HG02870 (cell line): ENCODE measurements at regions not wholly inside any gene's neighbourhood (a gene's known extent, or its start where the extent isn't known, plus 50 kb on each side); places are given as distances from the start of the nearest gene placed in this dataset.
"Not testable (repeated sequence)": the region's sequence is repeated elsewhere in the genome, so short reads cannot be mapped to it uniquely, and the experiment has no call there.

Experiments used
- ATAC-seq: cut with Tn5 transposase; IDR thresholded peaks from one replicate; pipeline ENCODE4 v1.9.1; 2021; ENCODE audit warnings: mild to moderate bottlenecking, moderate library complexity; ENCODE audit not compliant: unreplicated experiment

DNA sequence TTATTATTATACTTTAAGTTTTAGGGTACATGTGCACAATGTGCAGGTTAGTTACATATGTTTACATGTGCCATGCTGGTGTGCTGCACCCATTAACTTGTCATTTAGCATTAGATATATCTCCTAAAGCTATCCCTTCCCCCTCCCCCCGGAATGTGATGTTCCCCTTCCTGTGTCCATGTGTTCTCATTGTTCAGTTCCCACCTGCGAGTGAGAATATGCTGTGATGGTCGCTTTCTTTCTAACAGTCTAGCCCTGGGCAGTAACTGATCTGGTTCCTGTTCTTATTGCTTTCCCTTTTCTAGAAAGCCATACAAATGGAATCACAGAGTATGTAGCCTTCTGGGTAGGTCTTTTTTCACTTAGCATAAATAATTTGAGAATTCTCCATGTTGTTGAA, 311.1 kb upstream of the CNTNAP2 start:
- not testable (repeated sequence) for ATAC-seq

DNA sequence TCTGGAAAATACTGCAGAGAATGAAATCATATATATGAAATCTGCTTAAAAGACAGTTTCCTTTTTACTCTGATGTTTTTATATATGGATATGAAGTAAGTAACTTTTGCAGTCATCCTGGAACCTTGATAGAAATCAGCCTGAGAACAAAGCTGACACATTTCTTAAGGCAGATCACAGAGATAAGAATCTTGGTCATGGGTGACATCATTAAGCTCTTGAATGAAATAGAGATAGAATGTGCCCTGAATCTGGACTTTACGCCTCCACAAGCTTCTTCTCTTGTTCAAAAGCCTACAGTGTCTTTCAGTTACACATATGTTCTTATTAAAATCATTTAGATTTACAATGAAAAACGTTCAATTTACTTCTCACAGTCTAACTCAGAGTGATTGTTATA, 319.1 kb upstream of the CNTNAP2 start:
- ATAC-seq: no peak

DNA sequence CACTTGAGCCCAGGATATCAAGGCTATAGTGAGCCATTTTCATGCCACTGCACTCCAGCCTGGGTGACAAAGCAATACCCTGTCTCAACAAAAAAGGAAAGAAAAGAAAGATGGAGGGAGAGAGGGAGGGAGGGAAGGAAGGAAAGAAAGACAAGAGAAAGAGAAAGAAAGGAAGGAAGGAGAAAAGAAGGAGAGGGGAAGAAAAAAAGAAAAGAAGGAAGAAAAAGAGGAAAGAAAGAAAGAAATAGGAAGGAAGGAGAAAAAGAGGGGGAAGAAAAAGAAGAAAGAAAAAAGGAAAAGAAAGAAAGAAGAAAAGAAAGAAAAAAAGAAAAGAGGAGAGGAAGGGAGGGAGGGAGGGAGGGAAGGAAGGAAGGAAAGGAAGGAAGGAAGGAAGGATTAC, 321.5 kb upstream of the CNTNAP2 start:
- ATAC-seq: no peak

DNA sequence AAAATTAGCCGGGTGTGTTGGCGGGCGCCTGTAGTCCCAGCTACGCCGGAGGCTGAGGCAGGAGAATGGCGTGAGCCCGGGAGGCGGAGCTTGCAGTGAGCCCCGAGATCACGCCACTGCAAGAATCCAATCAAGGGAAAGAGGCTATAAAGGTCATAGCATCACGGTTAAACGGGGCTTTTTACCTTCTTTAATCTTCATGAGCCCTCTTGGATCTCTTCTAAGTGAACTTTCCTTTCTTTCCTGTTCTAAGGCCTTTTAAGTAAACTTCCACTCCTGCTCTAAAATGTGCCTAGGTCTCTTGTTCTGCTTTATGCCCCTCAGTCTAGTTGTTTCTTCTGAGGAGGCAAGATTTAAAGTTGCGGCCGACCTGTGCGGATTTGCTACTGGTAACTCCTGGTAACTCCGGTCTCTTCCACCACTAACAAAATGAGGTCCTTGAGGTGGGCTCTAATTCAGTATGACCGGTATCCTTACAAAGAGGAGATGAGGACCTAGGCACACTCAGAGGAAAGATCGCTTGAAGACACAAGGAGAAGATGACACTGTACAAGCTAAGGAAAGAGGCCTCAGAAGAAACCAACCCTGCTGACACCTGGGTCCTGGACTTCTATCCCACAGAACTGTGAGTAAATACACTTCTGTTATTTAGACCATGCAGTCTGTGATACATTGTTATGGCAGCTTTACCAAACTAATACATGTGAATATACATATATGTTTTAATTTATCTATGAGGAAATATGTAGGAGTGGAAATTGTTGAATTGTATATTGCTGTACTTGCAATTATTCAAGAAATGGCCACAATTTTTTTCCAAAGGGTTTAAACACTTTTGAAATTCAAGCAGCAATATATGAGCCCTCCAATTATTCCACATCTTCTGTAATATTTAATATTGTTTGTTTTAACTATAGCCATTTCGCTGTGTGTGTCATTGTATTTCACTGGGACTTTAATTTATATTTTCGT, 331.5 kb upstream of the CNTNAP2 start:
- ATAC-seq: no peak

DNA sequence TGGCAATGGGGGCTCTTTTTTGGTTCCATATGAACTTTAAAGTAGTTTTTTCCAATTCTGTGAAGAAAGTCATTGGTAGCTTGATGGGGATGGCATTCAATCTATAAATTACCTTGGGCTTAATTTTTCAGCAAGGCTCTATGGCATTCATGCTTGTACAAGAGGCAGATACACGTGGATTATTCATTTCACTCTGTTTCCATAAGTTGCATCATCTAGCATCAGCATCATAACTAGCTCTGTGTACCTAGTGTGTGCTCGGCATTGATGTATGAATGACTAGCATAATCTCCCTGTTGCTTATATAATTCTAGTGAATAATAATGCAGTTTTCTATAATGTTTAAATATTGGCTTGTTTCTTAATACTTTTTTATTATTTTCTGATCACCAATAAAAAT, 335.2 kb upstream of the CNTNAP2 start:
- ATAC-seq: not testable (repeated sequence)

- ATAC-seq: no peak
These were observed 337.5 kb upstream of the CNTNAP2 start for GRCh38 chr7:145779140-145779539.

- ATAC-seq: no peak
These were observed 341.8 kb upstream of the CNTNAP2 start for GRCh38 chr7:145774777-145775176.

DNA sequence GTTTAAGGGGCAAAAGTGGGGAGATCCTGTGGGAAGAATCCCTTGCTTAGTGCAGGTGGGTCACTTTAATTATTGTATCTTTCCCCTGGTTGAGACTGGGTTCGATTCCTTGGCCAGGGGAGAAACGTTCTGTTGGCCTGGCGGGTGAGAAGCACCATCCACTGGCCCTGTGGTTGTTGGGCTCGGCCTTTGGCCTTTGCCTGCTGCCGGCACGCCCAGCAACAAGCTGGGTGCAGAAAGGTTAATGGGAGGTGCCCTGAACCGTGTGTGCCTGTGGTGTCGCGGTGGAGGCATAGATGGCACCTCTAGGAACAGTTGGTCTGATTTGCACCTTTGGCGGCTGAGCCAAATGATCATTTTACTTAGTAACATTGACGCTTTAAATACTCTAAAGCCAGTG, 363.6 kb upstream of the CNTNAP2 start:
- ATAC-seq: no peak

GRCh38 chr7:145737617-145738016, 379.0 kb upstream of the CNTNAP2 start:
- no peak for ATAC-seq

DNA sequence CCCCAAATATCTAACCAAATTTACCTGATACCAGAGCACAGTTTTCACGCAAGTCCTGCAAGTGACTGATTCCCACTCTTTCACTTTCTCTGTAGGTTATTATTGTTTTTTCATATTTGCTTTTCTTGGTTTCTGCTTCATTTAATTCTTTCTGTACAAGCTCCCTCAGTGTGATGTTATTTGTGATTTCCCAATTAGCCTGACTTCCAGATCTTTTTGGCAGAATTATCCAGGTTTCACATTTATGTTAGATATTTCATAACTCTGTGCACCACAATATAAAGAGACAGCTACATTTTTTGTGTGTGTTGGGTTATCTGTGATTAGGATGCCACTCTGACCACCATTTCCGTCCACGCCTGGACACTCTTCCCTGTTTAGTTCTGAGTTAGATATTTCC, 381.5 kb upstream of the CNTNAP2 start:
- no peak for ATAC-seq

GRCh38 chr7:145732521-145732920, 384.1 kb upstream of the CNTNAP2 start:
- ATAC-seq: no peak

- ATAC-seq: no peak
These were observed 386.9 kb upstream of the CNTNAP2 start for GRCh38 chr7:145729691-145730090.

DNA sequence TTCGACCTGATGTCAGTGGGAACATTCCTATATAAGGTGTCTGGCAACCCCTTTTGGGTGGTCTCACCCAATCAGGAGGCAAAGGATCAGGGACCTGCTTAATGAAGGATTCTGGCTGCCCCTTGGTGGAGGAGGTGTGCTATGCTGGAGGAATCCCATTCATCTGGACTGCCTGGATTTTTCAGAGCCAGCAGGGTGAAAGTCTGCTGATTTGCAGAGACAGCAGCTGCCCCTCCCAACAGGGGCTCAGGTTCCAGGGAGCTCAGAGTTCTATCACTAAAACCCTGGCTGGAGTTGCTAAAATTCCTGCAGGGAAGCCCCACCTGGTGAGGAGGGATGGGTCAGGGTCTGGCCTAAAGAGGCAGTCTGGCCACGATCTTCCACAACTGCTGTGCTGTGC, 398.5 kb upstream of the CNTNAP2 start:
- no peak for ATAC-seq

GRCh38 chr7:145700488-145700887, 416.1 kb upstream of the CNTNAP2 start:
- ATAC-seq: no peak

DNA sequence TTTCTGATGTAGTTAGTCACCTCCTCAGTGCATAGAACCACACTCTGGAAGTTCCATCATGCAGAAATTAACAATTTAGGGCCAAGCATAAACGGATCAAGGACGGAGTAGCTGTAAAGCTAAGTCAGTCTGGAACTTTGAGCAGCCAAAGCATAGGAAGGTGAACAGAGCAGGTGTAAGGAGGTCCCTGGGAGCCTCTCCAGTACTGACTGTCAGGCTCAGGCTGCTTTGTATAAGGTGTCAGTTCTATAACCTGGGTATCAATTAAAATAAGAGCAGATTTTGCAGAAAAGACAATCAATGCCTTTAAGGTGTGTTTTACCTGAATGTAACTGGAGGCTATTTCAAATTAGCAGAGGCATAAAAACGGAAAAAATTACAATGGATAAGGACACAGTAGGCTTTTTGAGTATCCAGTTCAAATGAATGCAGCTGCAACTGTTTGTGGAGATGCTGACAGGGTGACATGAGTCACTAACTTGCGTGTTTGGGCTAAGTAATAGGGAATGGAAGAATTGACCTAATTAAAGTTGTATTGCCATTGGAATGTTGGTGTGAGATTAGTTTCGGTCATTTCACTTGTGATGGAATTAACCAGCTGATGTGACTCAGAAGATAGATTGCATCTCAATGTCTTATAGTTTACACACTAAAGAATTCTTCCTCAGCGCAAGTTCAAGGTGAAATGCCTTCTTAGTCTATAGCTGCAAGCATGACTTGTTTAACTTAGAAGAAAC, 417.9 kb upstream of the CNTNAP2 start:
- ATAC-seq: no peak

GRCh38 chr7:145697412-145698107, 419.0 kb upstream of the CNTNAP2 start:
- not testable (repeated sequence) for ATAC-seq

DNA sequence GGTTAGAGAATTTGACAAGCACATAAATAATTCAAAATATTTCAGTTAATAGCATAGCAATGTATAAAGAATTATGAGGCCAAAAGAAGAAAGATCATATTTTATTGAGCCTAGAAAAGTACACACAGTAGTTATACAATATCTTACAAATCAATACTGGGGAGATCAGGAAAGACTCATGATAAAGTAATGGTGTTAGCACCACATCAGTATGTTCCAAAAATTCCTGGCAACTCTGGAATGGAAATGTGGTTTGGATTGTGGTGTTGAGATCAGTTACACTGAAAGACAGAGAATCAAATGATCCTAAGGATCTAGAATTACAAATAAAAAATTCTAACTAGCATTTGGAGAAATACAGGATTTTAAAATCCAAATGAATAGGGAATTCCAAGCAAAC, 420.5 kb upstream of the CNTNAP2 start:
- no peak for ATAC-seq

- ATAC-seq: no peak
These were observed 424.2 kb upstream of the CNTNAP2 start for GRCh38 chr7:145692237-145692950.

GRCh38 chr7:145691377-145691914, 425.2 kb upstream of the CNTNAP2 start:
- no peak for ATAC-seq

DNA sequence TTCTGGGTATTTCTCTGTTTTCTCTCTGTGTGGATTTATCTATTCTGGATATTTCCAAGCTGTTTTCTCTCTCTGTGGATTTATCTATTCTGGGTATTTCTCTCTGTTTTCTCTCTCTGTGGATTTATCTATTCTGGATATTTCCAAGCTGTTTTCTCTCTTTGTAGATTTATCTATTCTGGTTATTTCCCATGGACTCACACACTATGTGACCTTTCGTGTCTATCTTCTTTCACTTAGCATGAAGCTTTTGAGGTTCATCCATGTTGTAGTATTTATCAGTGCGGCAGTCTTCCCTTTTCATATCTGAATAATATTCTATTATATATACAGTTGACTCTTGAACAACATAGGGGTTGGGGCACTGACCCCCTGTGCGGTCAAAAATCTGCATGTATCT, 435.0 kb upstream of the CNTNAP2 start:
- no peak for ATAC-seq

DNA sequence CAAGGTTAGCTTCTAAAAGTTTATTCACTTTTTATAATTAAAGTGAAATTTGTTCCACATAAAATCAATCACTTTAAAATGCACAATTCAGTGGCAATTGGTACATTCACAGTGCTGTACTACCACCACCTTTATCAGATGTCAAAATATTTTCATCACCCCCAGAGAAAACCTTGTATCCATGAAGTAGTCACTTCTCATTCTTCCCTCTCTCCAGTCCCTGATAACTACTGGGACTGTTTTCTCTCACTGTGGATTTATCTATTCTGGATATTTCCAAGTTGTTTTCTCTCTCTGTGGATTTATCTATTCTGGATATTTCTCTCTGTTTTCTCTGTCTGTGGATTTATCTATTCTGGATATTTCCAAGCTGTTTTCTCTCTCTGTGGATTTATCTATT, 435.4 kb upstream of the CNTNAP2 start:
- ATAC-seq: no peak
